Retina (tissue), 1 donor: ENCODE measurements at regions not wholly inside any gene's neighbourhood (a gene's known extent, or its start where the extent isn't known, plus 50 kb on each side); places are given as distances from the start of the nearest gene placed in this dataset.
"Not testable (repeated sequence)": the region's sequence is repeated elsewhere in the genome, so short reads cannot be mapped to it uniquely, and the experiment has no call there.

Source experiments
- DNase-seq: peaks from one replicate; pipeline ENCODE4 v3.0.0-alpha.2; 2016

GRCh38 chr5:164224236-164224635 is 718.8 kb downstream of the MAT2B start:
- DNase-seq = no peak

- DNase-seq = no peak
Measured at GRCh38 chr5:164224772-164225171, 719.4 kb downstream of the MAT2B start.

- no peak for DNase-seq
Measured at GRCh38 chr5:164230341-164230740, 724.9 kb downstream of the MAT2B start.

GRCh38 chr5:164233791-164234190 is 728.4 kb downstream of the MAT2B start:
- no peak for DNase-seq

GRCh38 chr5:164234321-164234720 is 728.9 kb downstream of the MAT2B start:
- DNase-seq = no peak

GRCh38 chr5:164235300-164235891 is 730.0 kb downstream of the MAT2B start:
- DNase-seq = no peak

- no peak for DNase-seq
Measured at GRCh38 chr5:164237486-164237885, 732.1 kb downstream of the MAT2B start.

GRCh38 chr5:164251781-164252180 is 746.4 kb downstream of the MAT2B start:
- not testable (repeated sequence) for DNase-seq

GRCh38 chr5:164253764-164254163 is 748.3 kb downstream of the MAT2B start:
- no peak for DNase-seq

- no peak for DNase-seq
Measured at GRCh38 chr5:164255598-164256213, 750.3 kb downstream of the MAT2B start.

GRCh38 chr5:164256351-164256750 is 750.9 kb downstream of the MAT2B start:
- DNase-seq = no peak

GRCh38 chr5:164256954-164257353 is 751.5 kb downstream of the MAT2B start:
- DNase-seq = no peak

- no peak for DNase-seq
Measured at GRCh38 chr5:164265566-164265965, 760.1 kb downstream of the MAT2B start.

- no peak for DNase-seq
Measured at GRCh38 chr5:164266571-164266970, 761.2 kb downstream of the MAT2B start.

GRCh38 chr5:164277720-164278119 is 772.3 kb downstream of the MAT2B start:
- no peak for DNase-seq

- DNase-seq = no peak
Measured at GRCh38 chr5:164289526-164289925, 784.1 kb downstream of the MAT2B start.

GRCh38 chr5:164296603-164297080 is 791.2 kb downstream of the MAT2B start:
- peak; percentile 75 for DNase-seq

GRCh38 chr5:164298165-164298564 is 792.7 kb downstream of the MAT2B start:
- DNase-seq = no peak

- DNase-seq = no peak
Measured at GRCh38 chr5:164300295-164300694, 794.9 kb downstream of the MAT2B start.

- no peak for DNase-seq
Measured at GRCh38 chr5:164301136-164301535, 795.7 kb downstream of the MAT2B start.

- DNase-seq = no peak
Measured at GRCh38 chr5:164301708-164302107, 796.3 kb downstream of the MAT2B start.

GRCh38 chr5:164302533-164303235 is 797.3 kb downstream of the MAT2B start:
- DNase-seq = no peak

GRCh38 chr5:164303646-164304215 is 798.3 kb downstream of the MAT2B start:
- no peak for DNase-seq

GRCh38 chr5:164306662-164307061 is 801.2 kb downstream of the MAT2B start:
- DNase-seq = no peak
